Trophoblast cell (in vitro differentiated cells and primary cell): ENCODE measurements at regions not wholly inside any gene's neighbourhood (a gene's known extent, or its start where the extent isn't known, plus 50 kb on each side); places are given as distances from the start of the nearest gene placed in this dataset.
"Not testable (repeated sequence)": the region's sequence is repeated elsewhere in the genome, so short reads cannot be mapped to it uniquely, and the experiment has no call there.

Experiments used
- DNase-seq, 2 donors: peaks; one replicate each; pipeline ENCODE4 v3.0.0-alpha.2; 2016
- H2AFZ ChIP-seq: 2 replicates; pipeline ENCODE4 v1.6.1; 2013; ENCODE audit warnings: low read length, moderate library complexity, mild to moderate bottlenecking; ENCODE audit not compliant: insufficient read depth, poor library complexity
- H2AK5ac ChIP-seq: 2 replicates; pipeline ENCODE4 v1.6.1; 2013; ENCODE audit warnings: mild to moderate bottlenecking, low read length
- H2BK120ac ChIP-seq: 2 replicates; pipeline ENCODE4 v1.6.1; 2013; ENCODE audit warnings: low read length, mild to moderate bottlenecking, moderate library complexity; ENCODE audit not compliant: insufficient read depth, poor library complexity
- H2BK12ac ChIP-seq: 2 replicates; pipeline ENCODE4 v1.6.1; 2013; ENCODE audit warnings: mild to moderate bottlenecking, low read length, moderate library complexity
- H2BK5ac ChIP-seq: 2 replicates; pipeline ENCODE4 v1.6.1; 2013; ENCODE audit warnings: low read length, low read depth, moderate library complexity, mild to moderate bottlenecking; ENCODE audit not compliant: poor library complexity
- H3K14ac ChIP-seq: 2 replicates; pipeline ENCODE4 v1.6.1; 2013; ENCODE audit warnings: mild to moderate bottlenecking, low read length
- H3K18ac ChIP-seq: 2 replicates; pipeline ENCODE4 v1.6.1; 2013; ENCODE audit warnings: mild to moderate bottlenecking, low read length
- H3K23ac ChIP-seq: 2 replicates; pipeline ENCODE4 v1.6.1; 2013; ENCODE audit warnings: low read length
- H3K27ac ChIP-seq: 2 replicates; pipeline ENCODE4 v1.5.1; 2013; ENCODE audit warnings: low read depth, mild to moderate bottlenecking, inconsistent platforms, low read length, moderate library complexity
- H3K27me3 ChIP-seq: 2 replicates; pipeline ENCODE4 v1.6.1; 2013; ENCODE audit warnings: inconsistent platforms, mild to moderate bottlenecking, low read length, moderate library complexity; ENCODE audit not compliant: insufficient read depth
- H3K36me3 ChIP-seq, 2 experiments: 1 replicate in 1 of 2; 2 replicates in 1 of 2; pipeline ENCODE4 v1.6.1; 2013; ENCODE audit warnings: low read length in 2 of 2, mild to moderate bottlenecking in 2 of 2, moderate library complexity in 1 of 2; ENCODE audit not compliant: insufficient read depth in 2 of 2, control insufficient read depth in 1 of 2
- H3K4ac ChIP-seq: 2 replicates; pipeline ENCODE4 v1.6.1; 2013; ENCODE audit warnings: low read depth, mild to moderate bottlenecking, low read length, moderate library complexity
- H3K4me1 ChIP-seq, 2 experiments: 1 replicate in 1 of 2; 2 replicates in 1 of 2; pipeline ENCODE4 v1.6.1; 2013; ENCODE audit warnings: low read length in 2 of 2, mild to moderate bottlenecking in 2 of 2, moderate library complexity in 1 of 2; ENCODE audit not compliant: insufficient read depth in 2 of 2, control insufficient read depth in 1 of 2
- H3K4me2 ChIP-seq: 2 replicates; pipeline ENCODE4 v1.6.1; 2013; ENCODE audit warnings: inconsistent platforms, mild to moderate bottlenecking, low read length, moderate library complexity
- H3K4me3 ChIP-seq: 2 replicates; pipeline ENCODE4 v1.5.1; 2013; ENCODE audit warnings: mild to moderate bottlenecking, low read depth, low read length, inconsistent platforms
- H3K79me1 ChIP-seq: one replicate; pipeline ENCODE4 v1.6.1; 2013; ENCODE audit warnings: low read length
- H3K79me2 ChIP-seq: 2 replicates; pipeline ENCODE4 v1.6.1; 2013; ENCODE audit warnings: low read length, mild to moderate bottlenecking; ENCODE audit not compliant: control insufficient read depth, insufficient read depth, poor library complexity
- H3K9ac ChIP-seq: 2 replicates; pipeline ENCODE4 v1.6.1; 2013; ENCODE audit warnings: mild to moderate bottlenecking, low read length
- H3K9me3 ChIP-seq: 2 replicates; pipeline ENCODE4 v1.6.1; 2013; ENCODE audit warnings: low read depth, mild to moderate bottlenecking, control low read depth, inconsistent platforms, low read length; ENCODE audit not compliant: insufficient read depth
- H4K12ac ChIP-seq: 2 replicates; pipeline ENCODE4 v1.6.1; 2013; ENCODE audit warnings: low read depth, mild to moderate bottlenecking, low read length, moderate library complexity
- H4K8ac ChIP-seq: 2 replicates; pipeline ENCODE4 v1.6.1; 2013; ENCODE audit warnings: low read depth, mild to moderate bottlenecking, low read length, moderate library complexity
- H4K91ac ChIP-seq: one replicate; pipeline ENCODE4 v1.6.1; 2013; ENCODE audit warnings: low read depth, mild to moderate bottlenecking, low read length, moderate library complexity
- WGBS: extraction: QIAGEN DNeasy Blood & Tissue Kit; methylation state at CpG from one replicate; pipeline ENCODE4 v1.1.7; 2013; ENCODE audit warnings: missing lambda C conversion rate; ENCODE audit not compliant: insufficient read length, insufficient coverage; ENCODE audit errors: extremely low coverage; 5-methylcytosine and 5-hydroxymethylcytosine counted together

DNA sequence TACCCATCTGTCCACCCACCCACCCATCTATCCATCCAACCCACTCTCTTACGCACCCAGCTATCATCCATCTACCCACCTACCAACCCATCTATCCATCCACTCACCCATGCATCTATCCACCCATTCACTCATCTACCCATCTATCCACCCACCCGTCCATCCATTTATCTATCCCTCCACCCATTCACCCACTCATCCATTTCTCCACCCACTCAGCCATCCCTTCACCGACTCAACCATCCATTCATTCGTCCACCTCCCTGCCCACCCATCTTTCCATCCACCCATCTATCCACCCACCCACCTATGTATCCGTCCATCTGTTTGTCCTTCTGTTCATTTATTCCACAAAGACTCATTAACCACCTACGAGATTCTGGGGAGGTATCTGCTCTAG lies 103.3 kb downstream of the DEFB131A start:
- H3K18ac ChIP-seq, H2BK12ac ChIP-seq, DNase-seq, H2AFZ ChIP-seq, H3K79me2 ChIP-seq, H3K4me1 ChIP-seq, H3K4me3 ChIP-seq, H3K23ac ChIP-seq, H4K91ac ChIP-seq, H4K8ac ChIP-seq, H3K9me3 ChIP-seq, H3K27me3 ChIP-seq, H2BK120ac ChIP-seq, H3K4ac ChIP-seq, H2BK5ac ChIP-seq, H2AK5ac ChIP-seq, H3K36me3 ChIP-seq, H3K4me2 ChIP-seq, H3K27ac ChIP-seq, H3K79me1 ChIP-seq, H3K9ac ChIP-seq, H4K12ac ChIP-seq, H3K14ac ChIP-seq: not testable (repeated sequence)
- no CpG with 5 or more reads among the region's 6 CpGs for WGBS

DNA sequence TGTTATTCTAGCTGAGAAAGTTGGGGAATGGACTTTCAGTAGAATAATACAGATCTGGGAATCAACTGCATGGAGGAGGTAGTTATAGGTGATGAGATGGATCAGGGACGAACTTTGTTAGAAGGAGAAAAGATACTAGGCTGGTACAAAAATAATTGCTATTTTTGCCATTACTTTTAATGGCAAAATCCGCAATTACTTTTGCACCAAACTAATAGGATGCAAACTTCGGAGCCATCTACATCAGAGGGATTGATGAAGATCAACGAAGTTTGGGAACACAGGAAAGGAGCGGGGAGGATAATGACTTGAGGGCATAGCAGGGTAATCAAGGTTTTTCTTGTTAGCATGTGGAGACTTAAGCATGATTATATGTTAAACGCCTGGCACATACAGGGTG lies 111.9 kb downstream of the DEFB131A start:
- not testable (repeated sequence) for H3K27ac ChIP-seq

DNA sequence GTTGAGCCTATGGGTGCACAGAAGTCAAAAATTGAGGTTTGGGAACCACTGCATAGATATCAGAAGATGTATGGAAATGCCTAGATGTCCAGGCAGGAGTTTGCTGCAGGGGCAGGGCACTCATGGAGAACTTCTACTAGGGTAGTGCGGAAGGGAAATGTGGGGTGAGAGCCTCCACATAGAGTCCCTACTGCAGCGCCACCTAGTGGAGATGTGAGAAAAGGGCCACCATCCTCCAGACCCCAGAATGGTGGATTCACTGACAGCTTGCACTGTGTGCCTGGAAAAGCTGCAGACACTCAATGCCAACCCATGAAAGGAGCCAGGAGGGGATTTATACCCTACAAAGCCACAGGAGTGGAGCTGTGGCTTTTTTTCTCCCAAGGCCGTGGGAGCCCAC lies 133.7 kb downstream of the DEFB131A start:
- H3K36me3 ChIP-seq, H3K18ac ChIP-seq, H2BK5ac ChIP-seq, H3K79me1 ChIP-seq, H3K23ac ChIP-seq, H2AK5ac ChIP-seq, H3K14ac ChIP-seq, H3K4ac ChIP-seq, H3K4me2 ChIP-seq, H2BK120ac ChIP-seq, H2BK12ac ChIP-seq, H3K9ac ChIP-seq, H3K4me1 ChIP-seq, H3K79me2 ChIP-seq, H4K12ac ChIP-seq, H3K9me3 ChIP-seq, H4K91ac ChIP-seq, H3K4me3 ChIP-seq, H3K27me3 ChIP-seq, H4K8ac ChIP-seq, H3K27ac ChIP-seq, H2AFZ ChIP-seq: not testable (repeated sequence)
- no CpG with 5 or more reads among the region's 3 CpGs for WGBS
- DNase-seq = peak in 1 of 2 donors; percentile 1

More for the DNA sequence above, 111.9 kb downstream of the DEFB131A start:
- not testable (repeated sequence) for H3K79me1 ChIP-seq, H3K79me2 ChIP-seq, H4K91ac ChIP-seq, H4K12ac ChIP-seq, H2AFZ ChIP-seq, H3K9ac ChIP-seq, H3K4ac ChIP-seq, H3K23ac ChIP-seq, H3K14ac ChIP-seq, H2BK120ac ChIP-seq, H2BK5ac ChIP-seq, H2AK5ac ChIP-seq, H3K4me2 ChIP-seq, H3K4me1 ChIP-seq, H3K36me3 ChIP-seq, H3K9me3 ChIP-seq, H2BK12ac ChIP-seq, H3K18ac ChIP-seq, DNase-seq, H4K8ac ChIP-seq, H3K27me3 ChIP-seq, H3K4me3 ChIP-seq
- no CpG with 5 or more reads among the region's 6 CpGs for WGBS

DNA sequence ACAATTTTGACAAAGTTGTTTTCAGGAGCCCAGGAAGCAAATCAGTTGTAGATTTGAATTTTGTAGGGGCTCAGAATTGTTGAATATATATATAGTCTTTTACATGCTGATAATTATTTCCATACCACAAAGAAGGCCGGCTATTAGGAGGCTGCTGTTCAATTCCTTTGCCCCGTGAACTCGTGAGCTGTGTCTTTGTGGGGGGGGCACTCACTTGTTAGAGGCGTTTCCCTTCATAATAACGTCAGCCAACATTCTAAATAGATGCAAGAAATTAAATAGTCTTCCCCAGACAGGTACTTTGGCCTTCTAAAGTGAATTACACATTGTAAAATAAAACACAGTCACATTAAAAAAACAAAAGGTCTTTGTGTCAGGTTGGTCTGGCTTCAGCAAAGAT lies 138.7 kb downstream of the DEFB131A start:
- not testable (repeated sequence) for H2BK120ac ChIP-seq, H3K27me3 ChIP-seq, H4K12ac ChIP-seq, H3K4me3 ChIP-seq, H2AK5ac ChIP-seq, H3K4ac ChIP-seq, H3K23ac ChIP-seq, H3K18ac ChIP-seq, DNase-seq, H3K9me3 ChIP-seq, H3K4me2 ChIP-seq, H4K91ac ChIP-seq, H3K9ac ChIP-seq, H2BK12ac ChIP-seq, H3K27ac ChIP-seq, H3K14ac ChIP-seq, H3K79me2 ChIP-seq, H3K36me3 ChIP-seq, H4K8ac ChIP-seq, H3K4me1 ChIP-seq, H3K79me1 ChIP-seq, H2AFZ ChIP-seq, H2BK5ac ChIP-seq
- no CpG with 5 or more reads among the region's 5 CpGs for WGBS
